NCI-H460 (cell line): ENCODE measurements at regions not wholly inside any gene's neighbourhood (a gene's known extent, or its start where the extent isn't known, plus 50 kb on each side); places are given as distances from the start of the nearest gene placed in this dataset.

Experiments used
- DNase-seq: peaks from one replicate; pipeline ENCODE4 v3.0.0-alpha.2; 2016; ENCODE audit warnings: low read depth; ENCODE audit errors: extremely low read depth

DNA sequence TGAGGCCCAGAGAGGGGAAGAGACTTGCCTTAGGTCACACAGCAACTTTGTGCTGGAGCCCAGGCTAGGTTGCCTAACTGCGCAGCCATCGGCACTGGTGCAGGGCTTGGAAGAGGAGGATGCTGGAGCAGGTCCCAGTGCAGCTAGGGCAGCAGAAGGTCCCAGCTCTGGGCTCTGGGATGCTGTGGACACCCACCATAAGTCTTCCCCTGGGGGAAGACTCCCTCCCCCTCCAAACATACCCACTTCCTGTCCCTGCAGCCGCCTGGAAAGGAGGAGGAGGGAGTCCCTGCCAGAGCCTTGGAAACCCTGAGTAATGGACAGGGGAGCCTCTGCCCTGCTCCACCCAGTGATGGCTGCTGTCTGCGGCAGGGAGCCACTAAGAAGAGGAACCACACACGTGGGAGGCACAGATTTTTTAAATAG lies 93.6 kb downstream of the NCR2 start:
- no peak for DNase-seq

DNA sequence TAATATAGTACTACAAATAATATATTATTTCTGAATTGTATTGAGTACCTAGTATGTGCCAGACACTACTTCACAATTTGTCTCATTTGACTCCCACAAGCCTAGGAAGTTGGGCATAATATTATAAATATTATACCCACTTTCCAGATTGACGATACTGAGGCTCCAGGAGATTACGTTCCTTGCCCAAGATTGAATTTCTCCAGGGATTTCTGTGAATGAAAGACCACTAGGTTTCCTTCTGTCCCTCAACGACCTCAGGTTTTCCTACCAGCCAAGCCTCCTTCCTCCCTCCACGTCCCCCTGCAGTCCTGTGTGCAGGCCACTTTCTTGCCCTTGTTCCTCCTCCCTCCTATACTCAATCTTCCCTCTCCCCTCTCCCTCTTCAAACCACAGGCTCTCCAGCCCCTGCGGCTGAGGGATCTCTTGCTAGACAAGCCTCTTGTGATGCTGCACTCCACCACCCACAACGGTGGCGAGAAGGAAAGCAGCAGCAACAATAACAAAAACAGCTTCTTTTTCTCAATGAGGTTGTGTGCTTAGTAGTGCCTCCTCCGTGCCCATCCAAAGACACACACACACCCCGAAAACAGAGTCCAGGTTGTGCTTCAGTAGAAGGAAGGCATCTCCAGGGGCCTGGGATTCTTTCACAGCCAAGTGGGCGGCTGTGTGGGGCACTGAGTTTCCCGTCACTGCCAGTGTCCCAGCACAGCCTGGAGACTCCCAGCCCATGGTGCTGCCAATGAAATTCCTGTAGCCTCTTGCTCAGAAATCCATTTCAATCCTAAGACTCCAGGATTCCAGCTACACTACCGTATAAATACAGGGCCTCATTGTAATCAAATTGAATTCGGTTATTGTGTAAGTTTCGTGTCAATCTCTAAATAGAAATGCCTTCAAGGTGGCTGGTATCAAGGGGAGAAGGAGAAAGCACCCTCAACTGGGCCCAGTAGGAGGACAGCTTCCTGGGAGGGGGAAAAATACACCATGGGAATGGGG lies 94.4 kb downstream of the NCR2 start:
- DNase-seq: no peak

DNA sequence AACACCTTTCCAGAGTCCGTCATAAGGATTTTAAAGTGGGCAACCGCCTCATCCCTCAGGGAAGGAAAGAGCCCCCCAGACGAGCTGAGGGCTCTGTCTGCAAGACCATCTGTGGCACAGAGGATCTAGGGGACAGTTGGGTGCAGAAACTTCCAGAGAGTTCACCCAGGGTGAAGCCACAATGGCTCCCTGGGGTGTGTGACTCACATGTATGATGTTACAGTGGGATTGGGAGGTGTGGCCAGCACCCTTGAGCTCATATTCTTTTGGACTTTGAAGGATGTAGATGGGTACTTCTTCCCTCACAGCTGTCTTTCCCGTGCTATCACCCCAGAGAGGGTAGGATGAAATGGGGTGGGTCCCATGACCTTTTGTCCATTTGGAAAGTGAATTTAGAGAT lies 95.5 kb downstream of the NCR2 start:
- peak; percentile 13 for DNase-seq

DNA sequence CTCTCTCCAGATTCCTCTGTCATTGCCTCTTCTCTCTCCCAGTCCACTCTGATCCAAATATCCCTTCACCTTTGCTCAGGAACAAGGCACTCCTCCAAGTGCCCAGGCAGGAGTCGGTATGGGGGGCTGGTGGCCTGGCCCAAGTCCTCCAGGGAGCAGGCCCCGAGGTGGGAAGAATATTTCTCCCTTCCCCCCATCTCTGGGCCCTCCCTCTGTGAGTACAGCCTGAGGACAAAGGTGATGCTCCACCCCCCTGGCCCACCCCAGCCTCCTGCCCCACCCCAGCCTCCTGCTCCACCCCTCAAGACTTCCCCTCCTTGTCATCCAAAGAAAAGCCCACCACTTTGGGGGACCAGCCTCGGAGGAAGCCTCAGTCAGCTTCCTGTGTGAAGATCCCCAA lies 96.9 kb downstream of the NCR2 start:
- no peak for DNase-seq

DNA sequence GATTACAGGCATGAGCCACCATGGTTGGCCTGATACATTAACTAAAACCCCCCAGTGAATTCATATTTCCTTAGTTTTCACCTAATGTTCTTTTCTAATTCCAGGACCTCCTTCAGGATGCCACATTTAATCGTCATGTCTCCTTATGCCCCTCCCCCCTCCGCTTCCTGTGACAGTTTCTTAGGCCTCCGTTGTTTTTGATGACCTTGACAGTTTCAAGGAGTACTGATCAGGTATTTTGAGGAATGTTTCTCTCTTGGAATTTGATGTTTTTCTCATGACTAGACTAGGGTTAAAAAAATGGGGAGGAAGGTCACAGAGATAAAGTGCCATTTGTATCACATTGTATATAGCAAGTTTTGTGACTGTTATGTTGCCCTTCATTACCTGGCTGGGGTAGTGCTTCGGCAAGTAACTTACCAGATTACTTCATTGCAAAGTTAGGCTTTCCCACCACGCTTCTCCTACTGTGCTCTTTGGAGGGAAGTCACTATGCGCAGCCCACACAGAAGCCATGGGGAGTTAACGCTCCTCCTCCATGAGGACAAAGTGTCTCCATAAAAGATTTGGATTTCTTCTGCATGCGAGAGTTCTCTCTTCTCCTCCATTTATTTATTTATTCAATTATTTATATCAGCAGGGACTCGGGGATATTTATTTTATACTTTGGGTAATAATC lies 99.5 kb downstream of the NCR2 start:
- no peak for DNase-seq

DNA sequence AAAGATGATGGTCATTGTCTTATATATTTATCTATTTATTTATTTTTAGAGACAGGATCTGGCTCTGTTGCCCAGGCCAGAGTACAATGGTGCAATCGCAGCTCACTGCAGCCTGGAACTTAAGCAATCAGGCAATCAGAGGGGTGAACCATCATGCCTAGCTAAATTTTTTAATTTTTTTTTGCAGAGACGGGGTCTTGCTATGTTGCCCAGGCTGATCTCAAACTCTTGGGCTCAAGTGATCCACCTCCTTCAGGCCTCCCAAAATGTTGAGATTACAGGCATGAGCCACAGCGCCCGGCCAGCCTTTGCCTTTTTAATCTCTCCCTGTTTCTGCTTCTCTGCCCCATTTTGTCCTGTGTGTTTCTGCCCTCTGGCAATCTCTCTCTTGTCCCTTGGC lies 102.2 kb downstream of the NCR2 start:
- no peak for DNase-seq

DNA sequence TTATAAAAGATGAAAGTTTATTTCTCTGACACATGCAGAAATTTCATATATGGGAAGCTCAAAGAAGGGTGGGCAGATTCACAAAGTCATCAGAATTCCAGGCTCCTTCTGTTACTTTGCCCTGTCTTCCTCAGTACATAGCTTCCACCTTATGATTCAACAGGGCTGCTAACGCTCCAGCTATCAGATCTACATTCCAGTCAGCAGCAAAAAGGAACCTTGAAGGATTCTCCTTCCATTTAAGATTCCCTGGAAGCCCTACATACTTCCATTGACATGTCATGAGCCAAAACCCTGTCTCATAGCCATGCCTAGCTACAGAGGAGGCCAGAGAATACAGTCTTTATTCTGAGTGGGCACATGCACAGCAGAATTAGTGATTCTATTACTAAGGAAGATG lies 103.3 kb downstream of the NCR2 start:
- DNase-seq: no peak

DNA sequence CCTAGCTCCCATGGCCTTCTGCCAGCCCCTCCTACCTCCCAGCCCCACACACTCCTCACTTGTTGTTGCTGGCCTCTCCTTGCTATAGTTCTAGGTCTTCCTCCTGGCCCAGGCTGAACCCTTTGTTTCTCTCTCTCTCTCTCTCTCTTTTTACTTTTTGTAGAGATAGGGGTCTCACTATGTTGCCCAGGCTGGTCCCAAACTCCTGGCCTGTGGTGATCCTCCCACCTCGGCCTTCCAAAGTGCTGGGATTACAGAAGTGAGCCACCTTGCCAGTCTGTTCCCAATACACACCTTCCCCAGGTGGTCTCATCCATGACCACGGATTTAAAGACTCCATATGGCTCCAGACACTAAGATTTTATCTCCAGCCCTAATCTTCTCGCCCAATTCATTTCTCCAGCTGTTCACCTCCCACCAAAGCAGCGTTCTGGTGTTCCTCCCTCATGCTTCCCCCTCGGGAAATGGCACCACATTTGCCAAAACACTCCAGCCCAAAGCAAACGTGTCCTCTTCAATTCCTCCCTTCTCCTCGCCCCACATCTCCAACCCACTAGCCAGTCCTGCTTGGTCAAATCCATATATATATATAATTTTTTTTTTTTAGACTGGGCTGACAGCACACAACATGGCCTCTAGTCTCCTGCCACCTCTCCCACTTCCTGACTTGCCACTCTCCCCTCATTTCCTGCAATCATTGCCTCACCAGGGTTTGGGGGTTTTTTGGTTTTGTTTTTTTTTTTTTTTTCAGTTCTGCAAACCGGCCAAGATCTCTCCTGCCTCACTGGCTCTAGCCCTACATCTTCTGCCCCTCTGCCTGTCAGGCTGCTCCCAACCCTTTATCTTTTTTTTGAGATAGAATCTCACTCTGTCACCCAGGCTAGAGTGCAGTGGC lies 104.4 kb downstream of the NCR2 start:
- DNase-seq: no peak

DNA sequence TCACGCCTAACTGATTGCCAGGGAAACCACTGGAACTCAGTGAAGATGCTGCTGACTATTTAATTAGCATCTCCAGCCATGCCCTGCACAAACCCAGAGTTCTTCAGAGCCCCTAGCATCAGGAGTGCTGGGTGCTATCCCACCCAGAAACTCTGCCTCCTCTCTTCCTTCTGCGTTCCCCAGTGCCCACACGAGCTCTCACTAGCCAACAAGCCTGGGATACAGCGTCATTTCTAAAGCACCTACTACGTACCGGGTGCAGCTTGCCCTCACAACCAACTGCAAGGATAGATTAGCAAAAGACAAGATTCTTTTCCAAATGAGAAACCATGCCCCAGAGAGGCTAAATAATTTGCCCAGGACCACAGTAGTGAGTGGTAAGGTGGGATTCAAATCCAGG lies 105.2 kb upstream of the FOXP4 start:
- no peak for DNase-seq

DNA sequence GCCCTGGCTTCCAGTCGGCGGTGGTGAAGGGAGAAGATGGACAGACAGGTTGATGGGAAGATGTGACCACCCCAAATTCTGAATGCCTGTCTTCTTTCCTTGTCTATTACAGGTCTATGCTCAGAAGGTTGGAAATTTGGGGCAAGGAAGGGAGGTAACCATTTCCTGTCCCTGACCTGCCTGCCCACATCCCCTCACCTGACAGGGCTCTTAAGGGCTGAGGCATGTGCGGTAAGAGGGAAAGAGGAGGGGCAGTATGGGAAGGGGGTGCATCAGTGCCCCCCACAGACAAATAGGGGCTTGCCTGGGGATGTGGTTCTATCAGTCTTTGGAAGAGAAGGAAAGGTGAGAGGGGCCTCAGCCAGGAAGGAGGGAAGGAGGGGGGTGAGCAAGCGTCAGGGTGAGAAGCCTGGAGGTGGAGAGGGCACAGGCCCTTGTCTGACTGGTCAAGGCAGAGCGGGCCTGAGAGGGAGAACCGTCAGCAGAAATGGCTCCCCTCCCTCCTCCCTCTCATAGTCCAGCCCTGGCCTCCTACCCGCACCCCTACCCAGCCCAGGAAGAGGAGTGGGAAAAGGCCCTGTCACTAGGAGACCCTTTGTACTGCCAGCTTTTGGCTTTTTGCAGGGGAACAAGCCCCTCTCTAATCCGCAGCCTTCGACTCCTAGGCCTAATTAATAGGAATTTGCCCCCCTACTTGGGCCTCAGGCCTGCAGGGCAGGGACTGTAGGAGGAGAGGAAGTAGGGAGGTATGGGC lies 104.4 kb upstream of the FOXP4 start:
- no peak for DNase-seq

DNA sequence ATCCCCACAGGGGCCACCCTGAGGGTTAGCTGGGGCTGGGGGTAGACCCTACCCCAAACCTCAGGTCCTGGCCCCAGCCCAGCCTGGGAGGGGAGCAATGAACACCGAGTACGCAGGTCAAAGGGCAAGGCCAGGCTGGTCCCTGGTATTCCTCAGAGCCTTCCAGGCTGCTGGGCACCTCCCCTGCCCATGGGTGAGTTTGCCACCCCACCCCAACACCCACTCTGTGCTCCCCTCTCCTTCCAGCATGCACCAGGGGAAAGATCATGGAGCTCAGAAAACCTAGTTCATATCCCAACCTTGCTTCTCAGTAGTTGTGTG lies 103.9 kb upstream of the FOXP4 start:
- no peak for DNase-seq

DNA sequence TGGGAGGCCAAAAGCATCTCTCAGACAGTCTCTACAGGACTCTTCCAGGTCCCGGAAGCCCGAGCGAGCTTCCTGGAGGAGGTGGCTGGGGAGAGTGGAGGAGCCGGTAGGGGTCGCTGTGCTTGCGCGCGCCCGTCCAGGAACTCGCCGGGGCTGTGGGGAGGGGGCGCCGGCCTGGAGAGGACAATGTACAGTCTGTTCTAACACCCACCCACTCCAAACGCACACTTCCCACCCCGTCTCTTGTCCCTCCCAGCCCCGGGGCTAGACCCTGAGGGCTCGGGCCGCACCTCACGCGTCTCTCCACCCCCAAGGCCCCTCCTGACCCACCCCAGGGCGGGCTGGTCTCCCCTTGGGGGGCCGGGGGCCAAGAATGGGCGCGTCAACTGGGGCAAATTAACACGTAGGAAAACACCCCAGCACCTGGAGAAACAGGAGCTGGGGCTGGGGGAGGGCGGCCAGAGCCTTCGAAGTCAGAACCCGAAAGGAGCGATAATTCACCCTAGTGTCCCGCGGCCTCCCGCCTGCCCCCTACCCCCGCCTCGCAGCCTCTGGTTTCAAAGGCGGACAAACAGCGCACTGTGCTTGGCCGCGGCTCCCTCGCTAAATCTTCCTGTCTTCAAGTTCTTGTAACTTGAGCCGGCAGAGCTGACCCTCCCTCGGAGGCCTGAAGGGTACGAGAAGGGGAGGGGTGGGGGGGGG lies 103.2 kb upstream of the FOXP4 start:
- no peak for DNase-seq

DNA sequence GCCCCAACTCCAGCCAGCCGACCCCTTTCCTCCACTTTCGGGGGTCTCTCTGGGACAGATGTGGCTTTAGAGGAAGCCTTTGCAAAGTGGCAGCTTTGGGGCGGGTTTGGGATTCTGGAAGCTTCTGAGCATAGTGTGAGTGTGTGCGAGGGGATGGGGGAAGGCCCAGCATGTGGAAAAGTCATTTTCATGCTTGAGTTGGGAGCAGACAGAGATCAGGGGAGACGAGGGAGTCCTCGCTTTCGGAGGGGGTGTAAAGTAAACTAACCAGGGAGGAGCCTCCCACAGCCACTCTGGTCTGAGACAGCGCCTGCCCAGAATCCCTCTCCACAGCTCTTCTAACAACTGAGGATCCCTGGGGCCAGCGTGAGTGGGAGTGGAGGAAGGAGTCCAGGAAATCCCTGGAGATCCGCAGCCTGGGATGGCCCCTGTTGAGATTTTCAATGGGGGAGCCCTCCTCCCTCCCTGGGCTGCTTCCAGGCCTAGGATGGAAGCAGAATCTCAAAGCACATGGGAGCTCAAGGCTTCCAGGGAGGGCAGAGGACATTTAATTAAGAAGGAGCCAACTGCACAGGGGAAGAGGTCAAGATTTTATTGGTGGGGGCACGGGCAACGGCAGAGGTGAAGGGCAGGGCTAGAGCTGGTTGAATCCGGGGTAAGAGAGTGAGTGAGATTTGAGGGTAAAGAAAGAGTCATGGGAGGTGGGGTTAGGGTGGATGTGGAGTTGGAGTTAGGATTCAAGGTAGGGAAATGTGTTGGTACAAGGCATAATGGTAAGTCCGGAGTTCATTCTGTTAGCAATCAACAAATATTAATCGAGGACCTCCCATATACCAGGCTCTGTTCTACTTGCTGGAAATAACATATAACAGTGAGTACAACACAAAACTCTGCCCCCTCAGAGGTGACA lies 102.3 kb upstream of the FOXP4 start:
- no peak for DNase-seq

DNA sequence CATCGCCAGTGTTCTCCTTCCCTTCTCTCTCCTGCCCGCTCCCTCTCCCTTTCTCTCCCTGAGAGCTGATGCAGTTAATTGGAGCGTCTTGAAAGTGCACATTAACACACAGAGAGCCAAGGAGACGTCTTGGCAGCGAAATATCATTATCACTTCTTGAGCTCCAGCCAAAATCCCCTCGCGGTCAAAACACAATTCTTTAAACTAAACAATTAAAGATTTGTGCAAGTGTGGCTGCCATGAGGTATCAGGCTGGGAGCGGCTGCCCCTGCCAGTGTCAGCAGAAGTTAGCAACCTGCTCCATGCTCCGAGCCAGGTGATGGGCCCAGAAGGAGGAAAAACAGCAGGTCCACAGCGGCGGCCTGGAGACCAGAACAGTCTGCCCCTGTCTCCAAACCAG lies 100.9 kb upstream of the FOXP4 start:
- DNase-seq: no peak

DNA sequence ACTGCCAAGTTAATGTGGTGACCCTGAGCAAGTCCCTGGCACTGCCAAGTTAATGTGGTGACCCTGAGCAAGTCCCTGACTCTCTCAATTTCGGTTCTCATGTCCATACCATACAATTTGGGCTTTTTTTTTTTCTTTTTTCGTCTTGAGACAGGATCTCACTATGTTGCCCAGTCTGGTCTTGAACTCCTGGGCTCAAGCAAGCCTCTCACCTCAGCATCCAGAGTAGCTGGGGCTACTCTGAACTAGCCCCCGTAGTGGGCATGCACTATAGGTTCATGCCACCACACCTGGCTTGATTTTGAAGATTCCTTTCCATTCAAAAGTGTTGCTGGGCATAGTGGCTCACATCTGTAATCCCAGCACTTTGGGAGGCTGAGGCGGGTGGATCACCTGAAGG lies 100.0 kb upstream of the FOXP4 start:
- DNase-seq: no peak

DNA sequence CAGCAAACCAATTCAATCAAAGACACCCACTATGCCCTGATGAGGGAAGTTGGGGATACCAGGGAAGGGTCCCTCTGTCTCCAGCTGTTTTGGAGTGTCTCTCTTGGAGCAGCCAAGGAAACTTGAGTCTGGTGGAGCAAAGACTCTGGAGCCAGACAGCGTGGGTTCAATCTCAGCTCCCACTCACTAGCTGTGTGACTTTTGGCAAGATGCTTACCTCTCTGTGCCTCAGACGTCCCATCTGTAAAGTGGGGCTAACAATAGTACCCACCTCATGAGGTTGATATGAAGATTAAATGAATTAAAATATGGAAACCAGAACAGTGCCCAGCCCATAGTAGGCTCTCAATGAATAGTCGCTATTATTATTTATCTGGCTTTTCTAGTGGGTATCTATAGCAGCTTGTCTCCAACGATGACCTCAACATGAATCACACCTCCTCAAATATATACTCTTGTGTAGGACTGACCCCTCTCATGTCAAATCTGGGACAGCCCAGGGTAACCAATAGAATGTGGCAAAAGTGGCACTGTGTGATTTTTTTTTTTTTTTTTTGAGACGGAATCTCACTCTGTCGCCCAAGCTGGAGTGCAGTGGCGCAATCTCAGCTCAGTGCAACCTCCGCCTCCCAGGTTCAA lies 99.2 kb upstream of the FOXP4 start:
- DNase-seq: no peak

DNA sequence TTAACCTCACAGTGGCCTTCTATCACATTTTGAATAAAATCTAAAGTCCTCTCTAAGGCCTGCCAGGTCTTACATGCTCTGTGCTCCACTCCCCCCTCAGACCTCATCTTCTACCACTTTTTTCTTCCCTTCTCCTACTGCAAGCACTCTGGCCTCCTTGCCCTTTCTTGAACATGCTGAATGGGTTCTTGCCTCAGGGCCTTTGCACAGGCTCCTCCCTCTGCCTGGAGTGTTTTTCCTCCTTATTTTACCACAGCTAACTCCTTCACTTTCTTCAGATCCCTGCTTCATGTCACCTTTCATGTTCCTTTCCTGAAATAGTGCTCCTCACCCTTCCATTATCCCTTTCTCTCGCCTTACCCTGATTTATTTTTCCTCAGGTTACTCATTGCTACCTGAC lies 97.9 kb upstream of the FOXP4 start:
- DNase-seq: no peak
